Body of pancreas (tissue), 4 donors: ENCODE measurements at regions not wholly inside any gene's neighbourhood (a gene's known extent, or its start where the extent isn't known, plus 50 kb on each side); places are given as distances from the start of the nearest gene placed in this dataset.

Experiments used
- ATAC-seq: fragments of 150-250 bp; one replicate; pipeline ENCODE4 v1.9.1; 2016
- DNase-seq, 4 donors: peaks; one replicate each; pipeline ENCODE4 v3.0.0-alpha.2; 2019
- H3K27ac ChIP-seq, 4 donors: fragments of 200-600 bp; sonication (generic); 1 replicate in 3 of 4; 2 replicates in 1 of 4; pipeline versions ENCODE4 v1.5.1 to v1.6.1; 2016 to 2019; ENCODE audit warnings: mild to moderate bottlenecking in 1 of 4, mixed read lengths in 1 of 4, moderate library complexity in 1 of 4
- H3K27me3 ChIP-seq, 2 donors: fragments of 200-600 bp; sonication (generic); one replicate each; pipeline ENCODE4 v1.6.0; 2016; ENCODE audit warnings: mild to moderate bottlenecking in 1 of 2
- H3K36me3 ChIP-seq, 2 donors: fragments of 200-600 bp; sonication (generic); replicated peaks in 1 of 2; 2 replicates each; pipeline ENCODE4 v1.5.1; 2016; ENCODE audit warnings: low read depth in 2 of 2; ENCODE audit not compliant: insufficient read depth in 1 of 2
- H3K4me1 ChIP-seq: fragments of 200-600 bp; sonication (generic); one replicate; pipeline ENCODE4 v1.6.0; 2016
- H3K4me3 ChIP-seq, 2 donors: fragments of 200-600 bp; sonication (generic); 1 replicate in 1 of 2; 2 replicates in 1 of 2; pipeline ENCODE4 v1.5.1; 2016 to 2019
- H3K9me3 ChIP-seq, 3 donors: fragments of 200-600 bp; sonication (generic); 1 replicate in 2 of 3; 2 replicates in 1 of 3; pipeline ENCODE4 v1.5.1; 2016
- POLR2A ChIP-seq, 3 donors: fragments of 450-650 bp; IDR thresholded peaks; one replicate each; pipeline ENCODE4 v1.6.1; 2016; ENCODE audit warnings: antibody characterized with exemption in 3 of 3, mild to moderate bottlenecking in 2 of 3
- WGBS, 2 donors: methylation state at CpG; one replicate each; pipeline ENCODE4 v1.1.5; 2017; 5-methylcytosine and 5-hydroxymethylcytosine counted together
- intact Hi-C: fragments of 100-400 bp; cut with DNase I; formaldehyde crosslinking; loops from one replicate; pipeline ENCODE4 v1.15.1; 2023
- TF ChIP-seq, protein P1 (sequence below), 7 experiments: fragments of 450-650 bp in 4 of 7; fragments of 200-600 bp in 3 of 7; sonication (generic) in 3 of 7; IDR thresholded peaks; one replicate each; pipeline ENCODE4 v1.5.1; 2016 to 2019; ENCODE audit warnings: antibody characterized with exemption in 7 of 7

GRCh38 chr3:76487446-76487845 is 552.5 kb upstream of the ROBO2 start:
- 64 to 69% methylated on average over 3 of the region's 3 CpGs for WGBS, 2 donors
- peaks cover 0 to 8% (median 0%) of the 10 kb centered on the region in 3 donors for H3K9me3 ChIP-seq
- no peak for TF ChIP-seq POLR2A (IDR thresholded peaks at IDR 0.05)
- TF ChIP-seq, protein P1, sequence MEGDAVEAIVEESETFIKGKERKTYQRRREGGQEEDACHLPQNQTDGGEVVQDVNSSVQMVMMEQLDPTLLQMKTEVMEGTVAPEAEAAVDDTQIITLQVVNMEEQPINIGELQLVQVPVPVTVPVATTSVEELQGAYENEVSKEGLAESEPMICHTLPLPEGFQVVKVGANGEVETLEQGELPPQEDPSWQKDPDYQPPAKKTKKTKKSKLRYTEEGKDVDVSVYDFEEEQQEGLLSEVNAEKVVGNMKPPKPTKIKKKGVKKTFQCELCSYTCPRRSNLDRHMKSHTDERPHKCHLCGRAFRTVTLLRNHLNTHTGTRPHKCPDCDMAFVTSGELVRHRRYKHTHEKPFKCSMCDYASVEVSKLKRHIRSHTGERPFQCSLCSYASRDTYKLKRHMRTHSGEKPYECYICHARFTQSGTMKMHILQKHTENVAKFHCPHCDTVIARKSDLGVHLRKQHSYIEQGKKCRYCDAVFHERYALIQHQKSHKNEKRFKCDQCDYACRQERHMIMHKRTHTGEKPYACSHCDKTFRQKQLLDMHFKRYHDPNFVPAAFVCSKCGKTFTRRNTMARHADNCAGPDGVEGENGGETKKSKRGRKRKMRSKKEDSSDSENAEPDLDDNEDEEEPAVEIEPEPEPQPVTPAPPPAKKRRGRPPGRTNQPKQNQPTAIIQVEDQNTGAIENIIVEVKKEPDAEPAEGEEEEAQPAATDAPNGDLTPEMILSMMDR (IDR thresholded peaks at IDR 0.05), result no peak
- no peak overlapping the region for H3K27ac ChIP-seq
- ATAC-seq, result no peak
- H3K4me1 ChIP-seq, result no peaks in the 10 kb centered on the region
- no peaks in the 10 kb centered on the region for H3K36me3 ChIP-seq
- DNase-seq, result no peak
- intact Hi-C loops, result no loop called here
- no peaks in the 10 kb centered on the region for H3K27me3 ChIP-seq
- no peak overlapping the region for H3K4me3 ChIP-seq

GRCh38 chr3:76490064-76490463 is 549.8 kb upstream of the ROBO2 start:
- no peak for DNase-seq
- Histone ChIP-seq H3K27ac (no peak overlapping the region), H3K4me3 (no peak overlapping the region), H3K4me1 (no peaks in the 10 kb centered on the region), H3K27me3 (no peaks in the 10 kb centered on the region), H3K36me3 (no peaks in the 10 kb centered on the region), H3K9me3 (peaks cover 0 to 8% (median 0%) of the 10 kb centered on the region in 3 donors)
- WGBS, 2 donors, result 70% methylated on average over 3 of the region's 3 CpGs
- no peak for ATAC-seq
- TF ChIP-seq POLR2A (IDR thresholded peaks at IDR 0.05), result no peak
- TF ChIP-seq, protein P1 (IDR thresholded peaks at IDR 0.05), result no peak
- intact Hi-C loops, result no loop called here

GRCh38 chr3:76495216-76495615 is 544.7 kb upstream of the ROBO2 start:
- ATAC-seq, result no peak
- WGBS, 2 donors, result 61 to 73% methylated on average over 2 of the region's 2 CpGs
- DNase-seq, result no peak

GRCh38 chr3:76497636-76498035 is 542.3 kb upstream of the ROBO2 start:
- no peaks in the 10 kb centered on the region for H3K4me1 ChIP-seq
- WGBS, 2 donors, result 49 to 65% methylated on average over 3 of the region's 3 CpGs
- no peak for TF ChIP-seq POLR2A (IDR thresholded peaks at IDR 0.05)
- TF ChIP-seq, protein P1 (IDR thresholded peaks at IDR 0.05), result no peak
- H3K27me3 ChIP-seq, result no peaks in the 10 kb centered on the region
- H3K27ac ChIP-seq, result no peak overlapping the region
- H3K36me3 ChIP-seq, result no peaks in the 10 kb centered on the region
- H3K9me3 ChIP-seq, result no peaks in the 10 kb centered on the region
- no peak overlapping the region for H3K4me3 ChIP-seq
- no peak for DNase-seq
- no peak for ATAC-seq
- intact Hi-C loops, result no loop called here

More at GRCh38 chr3:76495216-76495615, 544.7 kb upstream of the ROBO2 start:
- TF ChIP-seq POLR2A (IDR thresholded peaks at IDR 0.05), result no peak
- TF ChIP-seq, protein P1 (IDR thresholded peaks at IDR 0.05), result no peak
- Histone ChIP-seq H3K27ac (no peak overlapping the region), H3K4me1 (no peaks in the 10 kb centered on the region), H3K4me3 (no peak overlapping the region), H3K36me3 (no peaks in the 10 kb centered on the region), H3K27me3 (no peaks in the 10 kb centered on the region), H3K9me3 (no peaks in the 10 kb centered on the region)
- intact Hi-C loops, result no loop called here

GRCh38 chr3:76500746-76501275 is 539.1 kb upstream of the ROBO2 start:
- no peaks in the 10 kb centered on the region for H3K27me3 ChIP-seq
- H3K9me3 ChIP-seq, result no peaks in the 10 kb centered on the region
- no peaks in the 10 kb centered on the region for H3K36me3 ChIP-seq
- no peak for TF ChIP-seq POLR2A (IDR thresholded peaks at IDR 0.05)
- TF ChIP-seq, protein P1 (IDR thresholded peaks at IDR 0.05), result no peak
- 85 to 86% methylated on average over 2 of the region's 2 CpGs for WGBS, 2 donors
- intact Hi-C loops, result no loop called here
- no peaks in the 10 kb centered on the region for H3K4me1 ChIP-seq
- DNase-seq, result no peak
- H3K4me3 ChIP-seq, result no peak overlapping the region
- no peak overlapping the region for H3K27ac ChIP-seq
- no peak for ATAC-seq
